Heart left ventricle (tissue), 13 donors: ENCODE measurements at regions not wholly inside any gene's neighbourhood (a gene's known extent, or its start where the extent isn't known, plus 50 kb on each side); places are given as distances from the start of the nearest gene placed in this dataset.

Experiments
- POLR2A ChIP-seq, 2 donors: fragments of 450-650 bp; IDR thresholded peaks; one replicate each; pipeline ENCODE4 v1.6.1; 2017; ENCODE audit warnings: antibody characterized with exemption in 2 of 2, mild to moderate bottlenecking in 2 of 2, moderate library complexity in 2 of 2
- TF ChIP-seq, protein P1 (sequence below), 12 donors: fragments of 200-600 bp; sonication (generic) in 4 of 12; IDR thresholded peaks; one replicate each; pipeline versions ENCODE4 v1.5.0 to v1.8.0; 2018 to 2022; ENCODE audit warnings: antibody characterized with exemption in 12 of 12, mild to moderate bottlenecking in 5 of 12
- donor health status: ischemic (EF 13 %, LVEDD 7.1; RV severe dilation, severe dysfunction).
- donor health status: DM: no; HTN: yes; CAD: no.
- donor health status: DM: no; HTN: no; CAD: no.
- donor health status: ischemic (EF 25% LVEDD 6.9; RV normal size, moderate dysfunction).
- donor health status: ischemic (EF 25% LVEDD 5.7; RV mildly dilated, moderate dysfunction).
- donor health status: ischemic (EF 35%, LVEDD 5.7; RV mildly dilated, moderate dysfunction).
- donor health status: nonischemic (EF 11% LVEDD 7.7; RV severe dilation, severe dysfunction).
- donor health status: DM: yes; HTN: yes; CAD: no.
- donor health status: PGD.
- donor health status: ischemic (EF 29% LVEDD 5.4; RV normal size, mild dysfunction).
- donor health status: nonischemic (EF 23%, LVEDD 6.1; RV moderate dilation, normal function).

DNA sequence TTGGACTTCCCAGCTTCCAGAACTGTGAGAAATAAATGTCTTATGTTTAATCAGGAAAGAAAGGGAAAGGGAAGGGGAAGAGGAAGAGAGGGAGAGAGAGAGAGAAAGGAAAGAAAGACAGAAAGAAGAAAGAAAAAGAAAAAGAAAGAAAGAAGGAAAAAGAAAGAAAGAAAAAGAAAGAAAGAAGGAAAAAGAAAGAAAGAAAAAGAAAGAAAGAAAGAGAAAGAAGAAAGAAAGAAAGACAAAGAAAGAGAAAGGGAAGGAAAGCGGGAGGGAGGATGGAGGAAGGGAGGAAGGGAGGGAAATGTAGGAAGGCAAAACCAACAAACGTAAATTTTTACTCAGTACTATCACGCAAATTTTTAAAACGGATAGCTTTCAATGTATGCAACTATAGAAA, 2281.8 kb downstream of the LRRC4C start:
- TF ChIP-seq, protein P1, sequence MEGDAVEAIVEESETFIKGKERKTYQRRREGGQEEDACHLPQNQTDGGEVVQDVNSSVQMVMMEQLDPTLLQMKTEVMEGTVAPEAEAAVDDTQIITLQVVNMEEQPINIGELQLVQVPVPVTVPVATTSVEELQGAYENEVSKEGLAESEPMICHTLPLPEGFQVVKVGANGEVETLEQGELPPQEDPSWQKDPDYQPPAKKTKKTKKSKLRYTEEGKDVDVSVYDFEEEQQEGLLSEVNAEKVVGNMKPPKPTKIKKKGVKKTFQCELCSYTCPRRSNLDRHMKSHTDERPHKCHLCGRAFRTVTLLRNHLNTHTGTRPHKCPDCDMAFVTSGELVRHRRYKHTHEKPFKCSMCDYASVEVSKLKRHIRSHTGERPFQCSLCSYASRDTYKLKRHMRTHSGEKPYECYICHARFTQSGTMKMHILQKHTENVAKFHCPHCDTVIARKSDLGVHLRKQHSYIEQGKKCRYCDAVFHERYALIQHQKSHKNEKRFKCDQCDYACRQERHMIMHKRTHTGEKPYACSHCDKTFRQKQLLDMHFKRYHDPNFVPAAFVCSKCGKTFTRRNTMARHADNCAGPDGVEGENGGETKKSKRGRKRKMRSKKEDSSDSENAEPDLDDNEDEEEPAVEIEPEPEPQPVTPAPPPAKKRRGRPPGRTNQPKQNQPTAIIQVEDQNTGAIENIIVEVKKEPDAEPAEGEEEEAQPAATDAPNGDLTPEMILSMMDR (IDR thresholded peaks at IDR 0.05): no peak
- no peak for TF ChIP-seq POLR2A (IDR thresholded peaks at IDR 0.05)
